Left lung (tissue), 4 donors: ENCODE measurements at regions not wholly inside any gene's neighbourhood (a gene's known extent, or its start where the extent isn't known, plus 50 kb on each side); places are given as distances from the start of the nearest gene placed in this dataset.

Source experiments
- ATAC-seq: fragments of 200-7000 bp; cut with Tn5 transposase; one replicate; pipeline ENCODE4 v1.9.1; 2020; ENCODE audit warnings: moderate library complexity
- DNase-seq, 4 donors: peaks; one replicate each; pipeline ENCODE4 v3.0.0-alpha.2; 2013 to 2020
- H3K27ac ChIP-seq, 2 donors: fragments of 200-600 bp; sonication (generic) in 1 of 2; one replicate each; pipeline versions ENCODE4 v1.5.0 to v1.8.0; 2020 to 2021
- H3K27me3 ChIP-seq, 2 donors: fragments of 200-600 bp; sonication (generic) in 1 of 2; one replicate each; pipeline versions ENCODE4 v1.5.0 to v1.8.0; 2020 to 2021
- H3K36me3 ChIP-seq, 2 donors: fragments of 200-600 bp; sonication (generic) in 1 of 2; one replicate each; pipeline versions ENCODE4 v1.5.0 to v1.8.0; 2020 to 2021
- H3K4me1 ChIP-seq, 2 donors: fragments of 200-600 bp; one replicate each; pipeline ENCODE4 v1.8.0; 2021
- H3K4me3 ChIP-seq, 2 donors: fragments of 200-600 bp; sonication (generic) in 1 of 2; one replicate each; pipeline versions ENCODE4 v1.5.0 to v1.8.0; 2020 to 2021; ENCODE audit warnings: mild to moderate bottlenecking in 1 of 2
- H3K9me3 ChIP-seq, 2 donors: fragments of 200-600 bp; sonication (generic) in 1 of 2; one replicate each; pipeline versions ENCODE4 v1.5.0 to v1.8.0; 2020 to 2021
- CTCF ChIP-seq, 2 donors: fragments of 200-600 bp; sonication (generic) in 1 of 2; IDR thresholded peaks; one replicate each; pipeline versions ENCODE4 v1.5.0 to v1.8.0; 2021; ENCODE audit warnings: antibody characterized with exemption in 2 of 2
- intact Hi-C, 2 donors: fragments of 100-400 bp; cut with DNase I; formaldehyde crosslinking; loops; one replicate each; pipeline versions ENCODE4 v1.11.2 to v1.14.2; 2022
- donor health status: DM: no; HTN: yes; CAD: no.
- donor health status: DM: no; HTN: no; CAD: no.

GRCh38 chr3:73727854-73728253 is 103.1 kb upstream of the PDZRN3 start:
- DNase-seq (no peak), ATAC-seq (no peak)
- intact Hi-C loops: no loop called here
- Histone ChIP-seq H3K27me3 (no peaks in the 10 kb centered on the region), H3K4me3 (no peak overlapping the region), H3K4me1 (no peaks in the 10 kb centered on the region), H3K27ac (peak overlapping the region in 1 of 2 donors; percentile 75), H3K36me3 (no peaks in the 10 kb centered on the region), H3K9me3 (no peaks in the 10 kb centered on the region)
- TF ChIP-seq CTCF (IDR thresholded peaks at IDR 0.05): no peak

GRCh38 chr3:73727117-73727821 is 102.5 kb upstream of the PDZRN3 start:
- no peaks in the 10 kb centered on the region for H3K4me1 ChIP-seq
- intact Hi-C loops: no loop called here
- H3K9me3 ChIP-seq: no peaks in the 10 kb centered on the region
- H3K36me3 ChIP-seq: no peaks in the 10 kb centered on the region
- no peak for TF ChIP-seq CTCF (IDR thresholded peaks at IDR 0.05)
- no peak overlapping the region for H3K4me3 ChIP-seq
- DNase-seq (peak in 2 of 4 donors; percentile 62 to 77), ATAC-seq (peak; percentile 27)
- peak overlapping the region in 1 of 2 donors; percentile 75 for H3K27ac ChIP-seq
- no peaks in the 10 kb centered on the region for H3K27me3 ChIP-seq

- ATAC-seq (no peak), DNase-seq (no peak)
- Histone ChIP-seq H3K27me3 (no peaks in the 10 kb centered on the region), H3K9me3 (no peaks in the 10 kb centered on the region), H3K4me3 (no peak overlapping the region), H3K4me1 (no peaks in the 10 kb centered on the region), H3K36me3 (no peaks in the 10 kb centered on the region), H3K27ac (no peak overlapping the region)
- TF ChIP-seq CTCF (IDR thresholded peaks at IDR 0.05): no peak
- intact Hi-C loops: no loop called here
Measured at GRCh38 chr3:73723596-73723995, 98.9 kb upstream of the PDZRN3 start.

GRCh38 chr3:73719861-73720260 is 95.1 kb upstream of the PDZRN3 start:
- TF ChIP-seq CTCF (IDR thresholded peaks at IDR 0.05): no peak
- Histone ChIP-seq H3K36me3 (no peaks in the 10 kb centered on the region), H3K27me3 (no peaks in the 10 kb centered on the region), H3K4me3 (no peak overlapping the region), H3K4me1 (no peaks in the 10 kb centered on the region), H3K27ac (peak overlapping the region; percentile 34 to 79), H3K9me3 (peaks cover 0 to 5% of the 10 kb centered on the region in 2 donors)
- ATAC-seq (peak; percentile 45), DNase-seq (peak in 2 of 4 donors; percentile 48 to 57)
- intact Hi-C loops: no loop called here

- ATAC-seq (peak; percentile 56), DNase-seq (peak in 2 of 4 donors; percentile 70 to 72)
- no peak overlapping the region for H3K4me3 ChIP-seq
- peak overlapping the region; percentile 34 to 79 for H3K27ac ChIP-seq
- H3K27me3 ChIP-seq: no peaks in the 10 kb centered on the region
- intact Hi-C loops: no loop called here
- H3K4me1 ChIP-seq: no peaks in the 10 kb centered on the region
- peaks cover 0 to 5% of the 10 kb centered on the region in 2 donors for H3K9me3 ChIP-seq
- no peaks in the 10 kb centered on the region for H3K36me3 ChIP-seq
- no peak for TF ChIP-seq CTCF (IDR thresholded peaks at IDR 0.05)
Measured at GRCh38 chr3:73719413-73719851, 94.7 kb upstream of the PDZRN3 start.
